Peyer's patch (tissue), 4 donors: ENCODE measurements at regions not wholly inside any gene's neighbourhood (a gene's known extent, or its start where the extent isn't known, plus 50 kb on each side); places are given as distances from the start of the nearest gene placed in this dataset.

Experiments
- CTCF ChIP-seq, 6 experiments: fragments of 450-650 bp in 4 of 6; fragments of 200-600 bp in 2 of 6; sonication (generic) in 1 of 6; IDR thresholded peaks; one replicate each; pipeline ENCODE4 v1.5.1; 2017 to 2019; ENCODE audit warnings: antibody characterized with exemption in 6 of 6, mild to moderate bottlenecking in 3 of 6, moderate library complexity in 1 of 6
- POLR2A ChIP-seq, 2 donors: fragments of 450-650 bp; IDR thresholded peaks; one replicate each; pipeline ENCODE4 v1.5.1; 2017; ENCODE audit warnings: antibody characterized with exemption in 2 of 2, mild to moderate bottlenecking in 2 of 2, moderate library complexity in 2 of 2

- no peak for TF ChIP-seq CTCF (IDR thresholded peaks at IDR 0.05)
- no peak for TF ChIP-seq POLR2A (IDR thresholded peaks at IDR 0.05)
Observed at GRCh38 chr6:23435798-23436197, 690.2 kb upstream of the NRSN1 start.
